Vagina (tissue), 2 donors: ENCODE measurements at regions not wholly inside any gene's neighbourhood (a gene's known extent, or its start where the extent isn't known, plus 50 kb on each side); places are given as distances from the start of the nearest gene placed in this dataset.

ENCODE experiments used
- POLR2A ChIP-seq, 2 donors: fragments of 450-650 bp; IDR thresholded peaks; one replicate each; pipeline ENCODE4 v1.6.1; 2017; ENCODE audit warnings: antibody characterized with exemption in 2 of 2, mild to moderate bottlenecking in 2 of 2, moderate library complexity in 2 of 2
- TF ChIP-seq, protein P1 (sequence below), 3 experiments: fragments of 450-650 bp in 2 of 3; fragments of 200-600 bp in 1 of 3; sonication (generic) in 1 of 3; IDR thresholded peaks; one replicate each; pipeline ENCODE4 v1.5.1; 2017 to 2019; ENCODE audit warnings: antibody characterized with exemption in 3 of 3, mild to moderate bottlenecking in 2 of 3, moderate library complexity in 2 of 3

DNA sequence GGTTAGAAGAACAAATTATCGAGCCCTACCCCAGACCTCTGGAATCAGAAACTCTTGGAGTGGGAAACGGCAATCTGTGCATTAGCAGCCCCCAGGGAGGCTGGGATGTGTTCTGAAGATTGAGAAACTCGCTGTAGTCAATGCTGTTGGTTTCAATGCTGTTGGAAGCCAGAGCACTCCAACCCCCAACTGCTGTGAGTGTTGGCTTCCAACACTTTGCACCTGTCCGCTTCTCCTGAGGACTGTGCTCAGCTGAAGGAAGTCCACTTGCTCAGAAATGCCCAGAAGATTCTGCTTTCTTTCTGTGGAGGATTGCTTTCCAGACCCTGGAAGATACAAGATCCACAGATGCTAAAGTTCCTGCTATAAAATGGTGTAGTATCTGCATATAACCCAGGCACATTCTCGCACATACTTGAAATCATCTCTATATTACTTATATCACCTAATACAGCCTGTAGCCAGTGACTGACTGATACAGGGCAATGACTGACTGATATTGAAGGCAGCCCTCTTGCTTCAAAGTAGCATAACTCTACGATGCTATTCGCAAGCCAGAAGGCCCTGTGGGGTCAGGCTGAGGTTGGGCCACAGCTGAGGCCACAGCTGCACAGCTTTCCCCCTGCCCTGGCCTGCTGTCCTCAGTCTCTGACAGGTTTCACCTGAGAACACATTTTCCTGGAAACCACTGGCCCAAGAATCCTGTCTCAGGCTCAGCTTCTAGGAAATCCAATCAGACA is 757.7 kb upstream of the ID2 start:
- TF ChIP-seq, protein P1, sequence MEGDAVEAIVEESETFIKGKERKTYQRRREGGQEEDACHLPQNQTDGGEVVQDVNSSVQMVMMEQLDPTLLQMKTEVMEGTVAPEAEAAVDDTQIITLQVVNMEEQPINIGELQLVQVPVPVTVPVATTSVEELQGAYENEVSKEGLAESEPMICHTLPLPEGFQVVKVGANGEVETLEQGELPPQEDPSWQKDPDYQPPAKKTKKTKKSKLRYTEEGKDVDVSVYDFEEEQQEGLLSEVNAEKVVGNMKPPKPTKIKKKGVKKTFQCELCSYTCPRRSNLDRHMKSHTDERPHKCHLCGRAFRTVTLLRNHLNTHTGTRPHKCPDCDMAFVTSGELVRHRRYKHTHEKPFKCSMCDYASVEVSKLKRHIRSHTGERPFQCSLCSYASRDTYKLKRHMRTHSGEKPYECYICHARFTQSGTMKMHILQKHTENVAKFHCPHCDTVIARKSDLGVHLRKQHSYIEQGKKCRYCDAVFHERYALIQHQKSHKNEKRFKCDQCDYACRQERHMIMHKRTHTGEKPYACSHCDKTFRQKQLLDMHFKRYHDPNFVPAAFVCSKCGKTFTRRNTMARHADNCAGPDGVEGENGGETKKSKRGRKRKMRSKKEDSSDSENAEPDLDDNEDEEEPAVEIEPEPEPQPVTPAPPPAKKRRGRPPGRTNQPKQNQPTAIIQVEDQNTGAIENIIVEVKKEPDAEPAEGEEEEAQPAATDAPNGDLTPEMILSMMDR (IDR thresholded peaks at IDR 0.05), result no peak
- no peak for TF ChIP-seq POLR2A (IDR thresholded peaks at IDR 0.05)
